Hematopoietic multipotent progenitor cell treated with erythropoietin and hydrocortisone succinate and interleukin-3 and kit ligand, for 8 days (in vitro differentiated cells): ENCODE measurements at regions not wholly inside any gene's neighbourhood (a gene's known extent, or its start where the extent isn't known, plus 50 kb on each side); places are given as distances from the start of the nearest gene placed in this dataset.

Source experiments
- DNase-seq: peaks from one replicate; pipeline ENCODE4 v3.0.0-alpha.2; 2015

GRCh38 chr19:27652281-27652680 is 1560.7 kb downstream of the UQCRFS1 start:
- DNase-seq, result no peak

GRCh38 chr19:27647423-27647822 is 1565.5 kb downstream of the UQCRFS1 start:
- DNase-seq, result no peak

- no peak for DNase-seq
Measured at GRCh38 chr19:27635401-27635800, 1577.5 kb downstream of the UQCRFS1 start.

GRCh38 chr19:27618006-27618405 is 1594.9 kb downstream of the UQCRFS1 start:
- DNase-seq, result no peak

- no peak for DNase-seq
Measured at GRCh38 chr19:27580906-27581305, 1632.0 kb downstream of the UQCRFS1 start.
